Umbilical cord (tissue), 1 donor: ENCODE measurements at regions not wholly inside any gene's neighbourhood (a gene's known extent, or its start where the extent isn't known, plus 50 kb on each side); places are given as distances from the start of the nearest gene placed in this dataset.
"Not testable (repeated sequence)": the region's sequence is repeated elsewhere in the genome, so short reads cannot be mapped to it uniquely, and the experiment has no call there.

Source experiments
- DNase-seq: peaks from one replicate; pipeline ENCODE4 v3.0.0-alpha.2; 2015; ENCODE audit warnings: low spot score

DNA sequence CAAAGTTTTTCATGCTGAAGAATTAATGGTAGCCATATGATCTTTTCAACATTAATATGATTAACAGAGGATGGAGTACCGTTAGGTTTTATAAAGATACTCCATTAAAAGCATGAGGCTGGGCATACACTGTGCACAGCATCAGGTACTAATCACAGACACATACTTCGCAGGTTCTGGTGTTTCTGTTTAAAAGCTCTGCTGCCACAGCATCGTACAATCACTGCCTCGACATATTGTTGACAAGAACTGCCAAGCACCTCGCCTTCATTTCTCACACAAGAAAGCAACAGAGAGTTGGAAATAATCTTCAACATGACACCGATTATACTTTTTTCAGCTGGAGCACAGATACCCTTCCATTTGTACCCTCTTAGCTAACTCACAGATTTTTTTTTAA, 753.4 kb upstream of the FAM241A start:
- no peak for DNase-seq

DNA sequence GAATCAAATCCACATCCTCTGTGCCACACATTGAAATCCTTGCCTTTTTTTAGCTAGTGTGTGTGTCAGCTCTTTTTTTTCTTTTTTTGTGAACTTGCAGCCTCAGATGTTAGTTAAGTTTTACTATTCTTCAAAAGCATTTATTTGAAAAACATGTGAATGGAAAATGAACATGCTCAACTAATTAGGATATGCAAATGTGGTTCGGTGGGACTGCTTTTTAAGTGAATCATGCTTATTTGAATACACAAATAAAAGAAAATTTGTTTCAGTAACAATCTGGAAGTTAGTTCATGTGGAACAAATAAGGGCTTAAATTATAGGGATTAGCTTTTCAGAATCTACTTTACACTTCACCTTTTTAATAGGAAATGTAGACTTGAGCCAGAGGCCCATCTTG, 751.5 kb upstream of the FAM241A start:
- DNase-seq = no peak

DNA sequence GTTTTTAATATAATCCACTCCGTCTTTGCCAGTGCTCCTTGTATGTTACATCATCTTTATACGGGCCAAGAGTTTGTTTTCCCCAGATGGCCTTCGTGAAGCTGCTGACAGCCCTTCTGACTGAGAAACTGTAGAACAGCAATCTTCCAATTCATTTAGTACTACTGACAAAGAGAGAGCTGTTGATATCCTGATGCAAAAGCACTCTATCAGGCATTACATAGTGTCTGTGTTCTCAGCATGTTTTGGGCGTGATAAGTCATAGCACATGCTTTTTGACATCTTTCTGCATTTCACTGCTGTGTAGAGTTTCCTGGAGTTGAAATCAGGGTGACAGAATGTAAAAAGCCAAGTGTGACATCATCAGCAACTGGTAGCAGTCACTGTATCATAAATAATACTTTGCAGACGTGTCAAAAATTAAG, 746.3 kb upstream of the FAM241A start:
- peak; percentile 96 for DNase-seq

DNA sequence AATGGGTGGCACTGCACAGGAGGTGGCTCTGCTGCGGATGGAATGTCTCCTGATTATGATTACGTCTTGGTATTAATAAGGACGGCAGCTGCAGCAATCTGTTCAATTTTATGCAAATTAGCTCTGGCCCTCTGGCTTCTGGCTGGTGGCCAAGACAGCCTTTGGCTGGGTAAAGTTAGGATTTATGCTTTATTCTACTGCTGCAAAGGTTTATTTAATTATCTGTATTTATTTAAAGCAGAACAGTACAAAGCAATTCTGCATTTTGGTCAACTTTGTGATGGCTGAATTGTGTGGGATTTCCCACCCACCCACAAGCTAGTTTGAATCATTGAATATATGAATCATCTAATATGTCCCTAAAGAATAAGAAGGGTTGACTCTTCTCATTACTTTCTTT, 745.6 kb upstream of the FAM241A start:
- DNase-seq = peak; percentile 20

DNA sequence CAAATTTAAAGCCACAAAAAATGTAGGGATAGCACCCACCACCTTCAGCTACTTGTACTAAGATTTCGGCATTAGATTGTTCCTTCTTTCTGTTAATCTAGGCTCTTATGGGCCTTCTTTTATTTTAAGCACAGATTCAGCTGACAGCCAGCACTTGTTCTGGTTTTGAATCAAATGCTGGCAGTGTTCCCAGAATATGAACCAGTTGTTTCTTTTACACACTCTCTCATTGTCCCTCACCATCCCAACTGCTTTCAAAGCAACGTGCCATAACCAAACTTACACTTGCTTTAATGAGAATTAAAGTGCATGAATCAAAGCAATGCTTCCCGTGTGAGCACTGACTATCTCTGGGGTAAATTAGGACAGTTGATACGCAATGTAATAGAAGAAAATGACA, 744.5 kb upstream of the FAM241A start:
- peak; percentile 86 for DNase-seq

DNA sequence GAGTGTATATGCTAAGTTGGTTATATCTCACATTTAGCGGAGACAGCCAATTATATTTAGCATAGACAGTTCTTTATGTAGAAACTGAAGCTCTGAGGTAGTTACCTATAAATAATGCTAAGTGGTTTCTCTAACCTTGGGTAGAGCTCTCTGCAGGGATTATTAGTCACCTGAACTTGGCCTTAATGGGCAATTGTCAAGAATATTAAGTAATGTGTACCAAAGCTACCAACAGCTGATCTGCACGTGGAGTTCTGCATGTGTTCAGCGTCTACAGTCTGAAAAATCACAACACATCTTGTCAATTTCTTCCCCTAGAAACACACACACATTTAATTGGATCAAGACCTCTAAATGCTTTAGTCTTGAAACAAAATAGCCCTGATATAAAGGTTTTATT, 740.6 kb upstream of the FAM241A start:
- no peak for DNase-seq

DNA sequence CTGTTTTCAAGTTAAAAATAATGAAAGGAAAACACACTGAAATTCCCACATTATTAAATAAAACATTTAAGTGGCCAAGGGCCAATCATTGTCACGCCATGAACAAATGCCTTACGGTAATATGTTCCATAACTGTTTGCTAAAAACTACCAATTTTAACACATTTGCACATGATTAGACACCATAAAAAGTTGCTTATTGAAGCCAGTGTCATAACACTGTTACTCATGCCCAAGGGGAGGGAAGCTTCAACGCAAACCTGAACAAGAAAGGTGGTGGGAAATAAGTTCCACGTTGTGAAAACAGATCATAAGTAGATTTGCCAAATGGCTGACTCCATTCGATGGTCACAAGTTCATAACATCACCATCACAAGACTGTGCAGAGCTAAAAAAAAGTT, 739.3 kb upstream of the FAM241A start:
- no peak for DNase-seq

DNA sequence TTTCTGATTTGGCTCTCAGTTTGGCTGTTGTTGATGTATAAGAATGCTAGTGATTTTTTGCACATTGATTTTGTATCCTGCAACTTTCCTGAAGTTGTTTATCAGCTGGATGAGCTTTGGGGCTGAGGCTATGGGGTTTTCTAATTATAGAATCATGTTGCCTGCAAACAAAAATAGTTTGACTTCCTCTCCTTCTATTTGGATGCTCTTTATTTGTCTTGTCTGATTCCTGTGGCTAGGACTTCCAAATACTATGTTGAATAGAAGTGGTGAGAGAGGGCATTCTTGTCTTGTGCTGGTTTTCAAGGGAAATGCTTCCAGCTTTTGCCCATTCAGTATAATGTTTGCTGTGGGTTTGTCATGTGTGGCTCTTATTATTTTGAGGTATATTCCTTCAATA, 734.7 kb upstream of the FAM241A start:
- no peak for DNase-seq

DNA sequence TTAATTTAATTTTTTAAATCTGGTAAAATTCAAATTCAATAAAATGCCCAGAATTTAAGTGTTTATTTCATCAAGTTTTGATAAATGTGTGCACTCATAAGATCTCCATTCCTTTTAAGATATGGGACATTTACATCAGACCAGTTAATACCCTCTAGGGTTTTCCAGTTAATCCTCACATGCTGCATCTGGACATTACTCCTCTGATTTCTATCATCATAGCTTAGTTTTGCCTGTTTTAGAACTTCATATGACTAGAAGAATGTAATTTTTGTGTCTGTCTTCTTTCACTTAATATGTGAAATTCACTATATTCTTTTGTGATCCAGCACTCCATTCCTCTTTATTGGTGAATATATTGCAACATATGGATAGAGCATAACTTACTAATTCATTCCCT, 727.7 kb upstream of the FAM241A start:
- peak; percentile 94 for DNase-seq

DNA sequence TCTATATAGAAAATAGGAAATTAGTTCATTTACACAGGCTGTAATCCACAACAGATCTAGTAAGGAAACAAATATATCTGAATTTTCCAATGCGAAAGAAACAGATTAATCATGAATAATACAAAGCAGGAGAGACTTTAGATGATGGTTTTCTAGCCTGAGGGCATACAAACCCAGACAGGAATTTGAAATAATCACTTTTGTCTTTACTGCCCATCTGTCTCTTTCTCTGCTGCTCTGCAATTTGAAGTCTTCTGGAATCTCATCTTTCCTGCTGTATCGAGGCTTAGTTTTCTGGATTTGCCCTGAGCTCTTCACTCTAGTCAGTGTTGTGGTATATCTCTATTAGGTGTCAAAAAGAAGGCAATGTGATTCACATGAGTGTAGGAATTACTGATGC, 711.8 kb upstream of the FAM241A start:
- peak; percentile 68 for DNase-seq

DNA sequence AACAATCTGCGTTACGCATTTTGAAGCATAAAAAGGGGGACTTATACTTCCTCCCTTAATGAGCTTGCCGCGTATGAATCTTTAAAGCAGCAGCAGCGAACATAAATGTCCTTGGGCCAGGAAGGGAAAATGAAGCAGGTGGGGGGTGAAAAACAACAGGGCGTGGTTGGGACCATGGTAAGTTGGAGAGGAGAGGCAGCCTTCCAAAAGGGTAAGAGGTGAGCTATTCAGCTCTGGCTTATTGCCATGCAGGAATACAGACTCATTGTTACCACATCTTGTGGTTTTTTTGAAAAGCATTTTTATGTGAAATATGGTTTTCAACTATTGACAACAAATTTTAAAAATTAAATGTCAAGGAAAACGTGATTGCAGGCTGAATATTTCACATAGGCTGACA, 710.7 kb upstream of the FAM241A start:
- DNase-seq = no peak

DNA sequence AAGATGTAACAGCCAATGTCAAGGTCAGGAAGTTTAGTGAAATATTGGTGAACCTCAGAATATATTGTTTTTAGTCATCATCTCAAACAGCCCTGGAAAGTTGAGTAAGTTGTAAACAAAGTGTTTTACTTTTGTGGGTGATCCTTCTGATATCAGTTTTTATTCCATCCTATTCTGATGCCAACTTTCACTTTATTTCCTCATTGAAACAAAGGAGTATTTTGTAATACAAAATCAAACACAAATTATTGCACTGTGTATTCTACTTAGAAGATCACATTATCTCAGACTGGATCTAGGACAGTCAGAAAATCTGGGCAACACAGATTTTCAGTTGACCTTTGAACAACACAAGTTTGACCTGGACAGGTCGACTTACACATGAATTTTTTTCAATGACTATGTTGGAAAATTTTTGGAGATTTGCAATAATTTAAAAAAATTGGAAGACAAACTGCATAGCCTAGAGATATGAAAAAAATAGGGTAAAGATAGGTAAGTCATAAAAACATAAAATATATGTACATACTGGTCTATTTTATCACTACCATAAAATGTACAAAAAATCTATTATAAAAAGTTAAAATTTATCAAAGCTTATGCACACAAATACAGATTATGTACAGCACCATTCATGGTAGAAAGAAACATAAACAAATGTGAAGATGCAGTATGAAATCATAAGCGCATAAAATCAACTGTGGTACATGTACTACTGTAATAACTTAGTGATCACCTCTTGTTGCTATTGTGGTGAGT, 709.1 kb upstream of the FAM241A start:
- DNase-seq = no peak

DNA sequence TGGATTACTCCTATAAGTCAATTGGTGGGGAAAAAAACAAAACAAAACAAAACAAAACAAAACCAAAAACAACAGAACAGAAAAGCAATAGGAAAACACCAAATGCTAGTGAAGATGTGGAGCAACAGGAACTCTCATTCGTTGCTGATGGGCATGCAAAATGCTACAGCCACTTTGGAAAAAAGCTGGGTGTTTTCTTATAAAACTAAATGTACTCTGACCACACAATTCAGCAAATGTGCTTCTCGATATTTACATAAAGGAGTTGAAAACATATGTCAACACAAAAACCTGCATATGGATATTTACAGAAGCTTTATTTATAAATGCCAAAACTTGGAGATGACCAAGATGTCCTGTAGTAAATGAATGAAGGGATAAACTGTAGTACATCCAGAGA, 703.6 kb upstream of the FAM241A start:
- no peak for DNase-seq

DNA sequence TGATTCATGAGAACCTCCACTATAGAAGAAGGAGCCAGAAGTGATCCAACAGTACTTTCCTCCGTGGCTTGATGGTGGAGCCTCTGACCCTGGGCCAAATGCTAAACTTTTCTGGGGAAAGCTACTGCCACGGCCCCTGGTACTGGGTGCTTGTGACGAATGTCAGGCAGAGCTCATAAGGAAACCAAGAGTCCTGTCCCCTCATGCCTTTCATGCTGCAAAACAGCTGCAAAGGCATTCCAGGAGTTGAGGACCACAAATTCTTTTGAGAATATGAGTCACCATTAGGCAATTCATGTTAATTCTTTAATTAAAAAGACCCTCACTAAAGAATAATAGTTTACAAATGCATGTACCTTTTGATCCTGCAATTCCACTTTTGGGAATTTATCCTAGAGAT, 700.4 kb upstream of the FAM241A start:
- DNase-seq = not testable (repeated sequence)

DNA sequence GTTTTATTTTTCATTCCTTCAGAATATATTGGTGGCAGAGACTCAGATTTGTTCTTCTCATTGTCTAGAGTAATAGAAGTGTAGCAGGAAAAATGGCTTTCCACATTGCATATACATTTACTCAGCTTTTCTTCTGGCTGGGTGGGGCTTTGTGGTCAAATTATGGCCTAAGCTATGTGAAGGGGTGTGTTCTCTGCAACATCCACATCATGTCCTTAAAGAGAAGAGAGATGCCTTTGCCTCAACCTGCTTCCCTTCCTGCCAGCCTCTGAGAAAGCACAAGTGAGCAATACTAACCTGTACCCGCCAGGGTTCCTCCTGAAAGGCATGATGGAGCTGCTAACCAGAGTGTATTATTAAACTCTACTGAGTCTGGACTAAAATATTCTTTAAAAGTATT, 695.6 kb upstream of the FAM241A start:
- no peak for DNase-seq

DNA sequence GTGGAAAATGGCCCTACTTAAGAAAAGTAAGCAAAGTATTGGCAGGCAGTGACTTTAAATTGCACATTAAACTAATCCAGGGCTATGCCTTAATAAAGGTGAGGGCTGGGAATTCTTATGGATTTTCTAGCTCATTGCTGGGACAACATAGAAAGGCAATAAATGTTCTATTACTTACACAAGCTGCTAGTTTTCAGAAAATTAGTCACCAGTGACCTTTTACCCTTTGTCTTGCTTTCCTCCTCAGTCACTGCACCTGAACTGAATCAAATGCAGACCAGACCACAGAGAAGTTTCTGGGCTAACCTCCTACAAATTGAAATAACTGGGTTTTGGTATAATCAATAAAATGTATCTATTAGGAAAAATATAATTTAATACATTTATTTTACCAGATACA, 694.4 kb upstream of the FAM241A start:
- no peak for DNase-seq

DNA sequence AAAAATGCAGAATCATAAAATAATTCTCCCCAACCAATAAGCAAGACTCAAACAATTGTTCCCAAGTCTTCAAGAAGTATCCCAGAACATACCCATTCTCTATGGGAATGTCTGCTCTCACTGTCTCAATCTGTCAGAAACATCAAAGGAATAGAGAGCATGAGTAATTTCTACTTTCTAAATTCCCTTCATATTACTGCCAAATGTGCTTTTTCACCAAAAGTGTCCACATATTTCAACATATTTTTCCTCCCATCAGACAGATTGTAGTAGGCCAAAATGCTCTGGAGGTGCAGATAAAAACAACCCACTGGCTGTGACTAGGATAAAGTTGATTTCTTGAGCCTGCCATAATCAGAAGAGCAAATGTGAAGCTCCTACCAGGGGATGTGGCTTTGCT, 692.0 kb upstream of the FAM241A start:
- peak; percentile 54 for DNase-seq

DNA sequence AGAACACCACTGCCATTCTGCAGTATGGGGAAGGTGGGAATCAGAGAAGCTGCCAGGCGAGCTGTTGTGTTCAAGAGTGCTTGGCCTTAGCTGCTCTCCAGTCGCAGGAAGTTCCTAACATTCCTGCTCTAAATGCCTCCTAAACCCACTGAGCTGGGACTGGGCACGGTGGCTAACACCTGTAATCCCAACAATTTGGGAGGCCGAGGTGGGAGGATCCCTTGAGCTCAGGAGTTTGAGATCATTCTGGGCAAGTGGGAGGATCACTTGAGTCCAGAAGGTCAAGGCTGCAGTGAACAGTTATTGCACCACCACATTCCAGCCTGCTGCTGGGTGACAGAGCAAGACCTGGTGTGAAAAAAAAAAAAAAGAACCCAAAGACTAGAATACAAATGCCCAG, 690.3 kb upstream of the FAM241A start:
- DNase-seq = no peak

DNA sequence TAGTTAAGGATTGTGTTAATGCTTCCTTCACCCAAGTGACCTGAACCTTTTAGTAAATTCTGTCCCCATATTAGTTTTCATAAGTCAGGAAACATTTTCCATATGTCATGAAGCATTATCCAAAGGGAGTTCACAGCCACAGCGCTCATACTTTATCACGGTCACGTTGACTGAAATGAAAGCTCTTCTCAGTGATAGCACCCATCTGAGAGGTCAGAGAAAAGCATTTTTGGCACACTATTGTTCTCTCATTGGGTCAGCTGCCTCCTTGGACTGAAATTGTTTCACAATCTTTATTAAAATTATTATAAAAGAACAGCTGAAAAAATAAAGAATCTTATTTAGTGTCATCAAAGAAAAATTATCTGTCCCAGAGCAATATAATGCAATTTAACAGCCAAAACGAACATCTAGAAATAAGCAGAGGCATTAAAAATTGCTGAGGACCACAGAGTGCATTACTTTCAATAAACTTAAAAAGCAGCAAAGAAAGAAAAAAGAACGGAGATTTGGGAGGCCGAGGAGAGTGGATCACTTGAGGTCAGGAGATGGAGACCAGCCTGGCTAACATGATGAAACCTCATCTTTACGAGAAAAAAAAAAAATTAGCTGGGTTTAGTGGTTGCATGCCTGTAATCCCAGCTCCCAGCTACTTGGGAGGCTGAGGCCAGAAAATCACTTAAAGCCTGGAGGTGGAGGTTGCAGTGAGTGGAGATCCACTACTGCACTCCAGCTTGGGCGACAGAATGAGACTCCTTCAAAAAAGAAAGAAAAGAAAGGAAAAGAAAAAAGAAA, 680.8 kb upstream of the FAM241A start:
- peak; percentile 34 for DNase-seq

DNA sequence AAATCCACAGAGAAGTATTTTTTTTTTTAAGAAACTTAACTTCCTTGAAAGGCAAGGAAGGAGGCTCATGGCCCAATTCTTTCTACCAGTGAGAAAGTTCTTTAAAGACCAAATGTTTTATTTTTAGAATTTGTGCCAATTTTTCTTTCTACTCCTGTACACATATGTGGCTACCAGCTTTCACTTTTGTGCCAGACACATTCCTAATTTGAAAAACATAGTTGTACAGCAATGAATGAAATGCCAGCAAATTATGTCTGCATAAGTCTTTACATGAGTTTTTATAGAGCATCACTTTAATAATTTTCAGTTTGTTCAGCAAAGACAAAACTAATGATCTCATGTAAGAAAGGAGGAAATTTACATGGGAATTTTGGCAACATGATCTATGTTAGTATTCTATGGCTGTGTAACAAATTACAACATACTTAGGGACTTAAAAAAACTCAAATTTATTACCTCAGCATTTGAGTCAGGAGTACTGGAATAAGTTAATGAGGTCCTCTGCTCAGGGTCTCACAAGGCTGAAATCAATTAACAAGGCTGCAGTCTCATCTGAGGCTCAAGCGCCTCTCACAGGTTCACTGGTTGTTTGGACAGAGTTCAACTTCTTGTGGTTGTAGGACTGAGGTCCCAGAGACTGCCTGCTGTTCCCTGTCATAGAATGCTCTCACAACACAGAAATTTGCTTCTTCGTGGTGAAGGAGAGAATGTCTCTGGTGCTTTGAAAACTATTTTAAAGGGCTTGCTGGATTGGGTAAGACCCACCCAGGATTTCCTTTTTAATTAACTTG, 678.2 kb upstream of the FAM241A start:
- DNase-seq = no peak

DNA sequence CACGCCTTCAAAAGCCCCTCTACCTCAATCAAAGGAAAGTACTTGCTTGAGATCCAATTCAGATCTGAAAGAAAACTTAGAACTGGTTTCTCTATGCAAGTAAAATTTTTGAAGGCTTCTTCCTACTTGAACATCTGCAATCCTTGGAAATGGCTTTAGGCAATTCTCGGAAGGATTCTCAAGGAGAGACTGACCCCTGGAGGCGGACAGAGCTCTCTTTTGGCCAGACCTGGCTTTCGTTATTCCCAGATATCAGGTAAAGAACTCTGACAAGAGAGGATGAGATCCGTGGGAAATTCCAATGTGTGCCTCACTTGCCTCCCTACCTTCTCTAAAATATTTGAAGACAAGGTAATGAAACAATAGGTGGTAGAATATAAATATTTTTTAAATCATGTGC, 670.3 kb upstream of the FAM241A start:
- DNase-seq = no peak

DNA sequence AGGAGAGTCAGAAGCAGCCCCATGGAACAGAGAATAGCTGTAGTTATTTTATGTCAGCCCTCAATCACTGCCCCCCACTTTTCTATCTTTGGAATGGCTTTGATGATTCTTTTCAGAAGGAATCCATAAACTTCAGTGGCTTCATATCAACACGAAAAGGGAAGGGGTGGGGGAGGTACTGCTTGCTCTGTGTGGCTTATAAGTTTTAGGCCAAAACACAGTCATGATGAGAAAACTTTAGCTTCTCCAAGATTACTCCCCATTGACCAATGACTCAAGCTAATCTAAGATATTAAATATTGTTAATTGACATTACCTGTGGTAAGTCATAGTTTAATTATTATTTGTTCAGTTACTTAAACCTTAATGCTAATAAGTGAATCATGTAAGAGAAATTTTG, 669.6 kb upstream of the FAM241A start:
- DNase-seq = no peak
